ENCODE measurements at regions not wholly inside any gene's neighbourhood (a gene's known extent, or its start where the extent isn't known, plus 50 kb on each side); places are given as distances from the start of the nearest gene placed in this dataset.

- intact Hi-C loops (cut with micrococcal nuclease; ENCODE audit: unreplicated experiment) (no loop called here), in situ Hi-C loops (cut with MboI) (no loop called here)
- H3K4me1 ChIP-seq (ENCODE audit: control insufficient read depth, insufficient read depth, low read length): no peaks in the 10 kb centered on the region
- ChIA-PET RAD21 (ENCODE audit: unreplicated experiment) (no interaction called here), POLR2A (no interaction called here), SMC1A (ENCODE audit: uncharacterized antibody, unreplicated experiment) (no interaction called here), CTCF (no interaction called here)
- H3K4me3 ChIP-seq: no peak overlapping the region
- DNase-seq (ENCODE audit: low read depth, low spot score): no peak
- no peaks in the 10 kb centered on the region for H4K20me1 ChIP-seq (ENCODE audit: control insufficient read depth, insufficient read depth)
- no peak overlapping the region for H3K27ac ChIP-seq (ENCODE audit: control insufficient read depth, insufficient read depth)
- no peak for FAIRE-seq
- H3K79me2 ChIP-seq (ENCODE audit: control insufficient read depth, insufficient read depth, low read length): no peaks in the 10 kb centered on the region
- no peak overlapping the region for H3K4me2 ChIP-seq (ENCODE audit: control insufficient read depth, insufficient read depth)
- H3K27me3 ChIP-seq (replicated peaks in 1 of 2; ENCODE audit: control insufficient read depth in 2 of 2, insufficient read depth in 2 of 2, low read length in 1 of 2): no peaks in the 10 kb centered on the region
- H2AFZ ChIP-seq (ENCODE audit: control insufficient read depth, low read depth, low read length): no peak overlapping the region
- no peaks in the 10 kb centered on the region for H3K36me3 ChIP-seq (ENCODE audit: control insufficient read depth in 2 of 2, insufficient read depth in 2 of 2, low read length in 1 of 2)
- H3K9me3 ChIP-seq (replicated peaks; ENCODE audit: control insufficient read depth, insufficient read depth, low read length): no peaks in the 10 kb centered on the region
- WGBS (ENCODE audit: insufficient coverage, insufficient replicate concordance, low lambda C conversion rate, missing lambda C conversion rate): 0% methylated on average over 1 of the region's 1 CpG
- ATAC-seq: no peak
- no peak overlapping the region for H3K9ac ChIP-seq (ENCODE audit: control insufficient read depth, insufficient read depth, low read length)
- BruUV-seq (replicated peaks): no TSS peak
- no peak for TF ChIP-seq MYC (IDR thresholded peaks at IDR 0.05; ENCODE audit: insufficient read depth, insufficient read length, insufficient replicate concordance, low read length, severe bottlenecking)
- TF ChIP-seq, protein P1, sequence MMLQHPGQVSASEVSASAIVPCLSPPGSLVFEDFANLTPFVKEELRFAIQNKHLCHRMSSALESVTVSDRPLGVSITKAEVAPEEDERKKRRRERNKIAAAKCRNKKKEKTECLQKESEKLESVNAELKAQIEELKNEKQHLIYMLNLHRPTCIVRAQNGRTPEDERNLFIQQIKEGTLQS (IDR thresholded peaks at IDR 0.05; ENCODE audit: borderline replicate concordance, extremely low read depth, low read depth, low read length): no peak
- TF ChIP-seq WRNIP1 (IDR thresholded peaks at IDR 0.05; ENCODE audit: borderline replicate concordance, low read depth, low read length): no peak
- TF ChIP-seq CREB1 (IDR thresholded peaks at IDR 0.05; ENCODE audit: low read depth): no peak
- TF ChIP-seq IRF3 (IDR thresholded peaks at IDR 0.05): no peak
- TF ChIP-seq, protein P2, sequence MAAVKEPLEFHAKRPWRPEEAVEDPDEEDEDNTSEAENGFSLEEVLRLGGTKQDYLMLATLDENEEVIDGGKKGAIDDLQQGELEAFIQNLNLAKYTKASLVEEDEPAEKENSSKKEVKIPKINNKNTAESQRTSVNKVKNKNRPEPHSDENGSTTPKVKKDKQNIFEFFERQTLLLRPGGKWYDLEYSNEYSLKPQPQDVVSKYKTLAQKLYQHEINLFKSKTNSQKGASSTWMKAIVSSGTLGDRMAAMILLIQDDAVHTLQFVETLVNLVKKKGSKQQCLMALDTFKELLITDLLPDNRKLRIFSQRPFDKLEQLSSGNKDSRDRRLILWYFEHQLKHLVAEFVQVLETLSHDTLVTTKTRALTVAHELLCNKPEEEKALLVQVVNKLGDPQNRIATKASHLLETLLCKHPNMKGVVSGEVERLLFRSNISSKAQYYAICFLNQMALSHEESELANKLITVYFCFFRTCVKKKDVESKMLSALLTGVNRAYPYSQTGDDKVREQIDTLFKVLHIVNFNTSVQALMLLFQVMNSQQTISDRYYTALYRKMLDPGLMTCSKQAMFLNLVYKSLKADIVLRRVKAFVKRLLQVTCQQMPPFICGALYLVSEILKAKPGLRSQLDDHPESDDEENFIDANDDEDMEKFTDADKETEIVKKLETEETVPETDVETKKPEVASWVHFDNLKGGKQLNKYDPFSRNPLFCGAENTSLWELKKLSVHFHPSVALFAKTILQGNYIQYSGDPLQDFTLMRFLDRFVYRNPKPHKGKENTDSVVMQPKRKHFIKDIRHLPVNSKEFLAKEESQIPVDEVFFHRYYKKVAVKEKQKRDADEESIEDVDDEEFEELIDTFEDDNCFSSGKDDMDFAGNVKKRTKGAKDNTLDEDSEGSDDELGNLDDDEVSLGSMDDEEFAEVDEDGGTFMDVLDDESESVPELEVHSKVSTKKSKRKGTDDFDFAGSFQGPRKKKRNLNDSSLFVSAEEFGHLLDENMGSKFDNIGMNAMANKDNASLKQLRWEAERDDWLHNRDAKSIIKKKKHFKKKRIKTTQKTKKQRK (IDR thresholded peaks at IDR 0.05; ENCODE audit: low read depth, low read length): no peak
- TF ChIP-seq MXI1 (IDR thresholded peaks at IDR 0.05; ENCODE audit: low read depth, low read length): no peak
- TF ChIP-seq YY1 (IDR thresholded peaks at IDR 0.05; ENCODE audit: low read depth, low read length): no peak
- TF ChIP-seq, protein P3, sequence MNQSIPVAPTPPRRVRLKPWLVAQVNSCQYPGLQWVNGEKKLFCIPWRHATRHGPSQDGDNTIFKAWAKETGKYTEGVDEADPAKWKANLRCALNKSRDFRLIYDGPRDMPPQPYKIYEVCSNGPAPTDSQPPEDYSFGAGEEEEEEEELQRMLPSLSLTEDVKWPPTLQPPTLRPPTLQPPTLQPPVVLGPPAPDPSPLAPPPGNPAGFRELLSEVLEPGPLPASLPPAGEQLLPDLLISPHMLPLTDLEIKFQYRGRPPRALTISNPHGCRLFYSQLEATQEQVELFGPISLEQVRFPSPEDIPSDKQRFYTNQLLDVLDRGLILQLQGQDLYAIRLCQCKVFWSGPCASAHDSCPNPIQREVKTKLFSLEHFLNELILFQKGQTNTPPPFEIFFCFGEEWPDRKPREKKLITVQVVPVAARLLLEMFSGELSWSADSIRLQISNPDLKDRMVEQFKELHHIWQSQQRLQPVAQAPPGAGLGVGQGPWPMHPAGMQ (IDR thresholded peaks at IDR 0.05; ENCODE audit: borderline replicate concordance): no peak
- TF ChIP-seq, protein P4, sequence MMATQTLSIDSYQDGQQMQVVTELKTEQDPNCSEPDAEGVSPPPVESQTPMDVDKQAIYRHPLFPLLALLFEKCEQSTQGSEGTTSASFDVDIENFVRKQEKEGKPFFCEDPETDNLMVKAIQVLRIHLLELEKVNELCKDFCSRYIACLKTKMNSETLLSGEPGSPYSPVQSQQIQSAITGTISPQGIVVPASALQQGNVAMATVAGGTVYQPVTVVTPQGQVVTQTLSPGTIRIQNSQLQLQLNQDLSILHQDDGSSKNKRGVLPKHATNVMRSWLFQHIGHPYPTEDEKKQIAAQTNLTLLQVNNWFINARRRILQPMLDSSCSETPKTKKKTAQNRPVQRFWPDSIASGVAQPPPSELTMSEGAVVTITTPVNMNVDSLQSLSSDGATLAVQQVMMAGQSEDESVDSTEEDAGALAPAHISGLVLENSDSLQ (IDR thresholded peaks at IDR 0.05): no peak
- TF ChIP-seq ZNF207 (IDR thresholded peaks at IDR 0.05; ENCODE audit: borderline replicate concordance): no peak
Observed at GRCh38 chr4:148550788-148551187, 108.6 kb upstream of the NR3C2 start.

Measured in GM12878 (cell line).